NCI-H510A treated with DMSO at 0.1 percent for 48 hours (cell line): ENCODE measurements at regions not wholly inside any gene's neighbourhood (a gene's known extent, or its start where the extent isn't known, plus 50 kb on each side); places are given as distances from the start of the nearest gene placed in this dataset.
"Not testable (repeated sequence)": the region's sequence is repeated elsewhere in the genome, so short reads cannot be mapped to it uniquely, and the experiment has no call there.

Source experiments
- DNase-seq: peaks from one replicate; lab custom pipeline; 2025; lab: John Stamatoyannopoulos, UW

- no peak for DNase-seq
These were observed 511.4 kb upstream of the ZFP42 start for GRCh38 chr4:187484186-187484585.

- no peak for DNase-seq
These were observed 509.9 kb upstream of the ZFP42 start for GRCh38 chr4:187485676-187486075.

- no peak for DNase-seq
These were observed 504.3 kb upstream of the ZFP42 start for GRCh38 chr4:187491286-187491685.

- no peak for DNase-seq
These were observed 503.6 kb upstream of the ZFP42 start for GRCh38 chr4:187491959-187492358.

GRCh38 chr4:187493661-187494060 lies 501.9 kb upstream of the ZFP42 start:
- DNase-seq: no peak

- DNase-seq: peak; percentile 3
These were observed 495.6 kb upstream of the ZFP42 start for GRCh38 chr4:187499956-187500355.

- no peak for DNase-seq
These were observed 494.8 kb upstream of the ZFP42 start for GRCh38 chr4:187500796-187501195.

GRCh38 chr4:187501731-187502130 lies 493.8 kb upstream of the ZFP42 start:
- no peak for DNase-seq

- DNase-seq: no peak
These were observed 490.4 kb upstream of the ZFP42 start for GRCh38 chr4:187504974-187505797.

- DNase-seq: not testable (repeated sequence)
These were observed 489.8 kb upstream of the ZFP42 start for GRCh38 chr4:187505798-187506141.

GRCh38 chr4:187516224-187516623 lies 479.3 kb upstream of the ZFP42 start:
- no peak for DNase-seq

GRCh38 chr4:187541666-187542065 lies 453.9 kb upstream of the ZFP42 start:
- no peak for DNase-seq

GRCh38 chr4:187544461-187545053 lies 451.0 kb upstream of the ZFP42 start:
- no peak for DNase-seq

- no peak for DNase-seq
These were observed 448.3 kb upstream of the ZFP42 start for GRCh38 chr4:187547316-187547715.

GRCh38 chr4:187550256-187550950 lies 445.2 kb upstream of the ZFP42 start:
- no peak for DNase-seq

- no peak for DNase-seq
These were observed 442.8 kb upstream of the ZFP42 start for GRCh38 chr4:187552781-187553180.

- DNase-seq: no peak
These were observed 440.4 kb upstream of the ZFP42 start for GRCh38 chr4:187555174-187555573.

GRCh38 chr4:187558391-187558790 lies 437.2 kb upstream of the ZFP42 start:
- DNase-seq: no peak

- no peak for DNase-seq
These were observed 433.2 kb upstream of the ZFP42 start for GRCh38 chr4:187562345-187562744.

GRCh38 chr4:187565416-187565815 lies 430.2 kb upstream of the ZFP42 start:
- DNase-seq: no peak

GRCh38 chr4:187569871-187570270 lies 425.7 kb upstream of the ZFP42 start:
- DNase-seq: no peak

GRCh38 chr4:187575706-187576105 lies 419.9 kb upstream of the ZFP42 start:
- no peak for DNase-seq

GRCh38 chr4:187576751-187577150 lies 418.8 kb upstream of the ZFP42 start:
- no peak for DNase-seq
